ENCODE measurements at regions not wholly inside any gene's neighbourhood (a gene's known extent, or its start where the extent isn't known, plus 50 kb on each side); places are given as distances from the start of the nearest gene placed in this dataset.

DNA sequence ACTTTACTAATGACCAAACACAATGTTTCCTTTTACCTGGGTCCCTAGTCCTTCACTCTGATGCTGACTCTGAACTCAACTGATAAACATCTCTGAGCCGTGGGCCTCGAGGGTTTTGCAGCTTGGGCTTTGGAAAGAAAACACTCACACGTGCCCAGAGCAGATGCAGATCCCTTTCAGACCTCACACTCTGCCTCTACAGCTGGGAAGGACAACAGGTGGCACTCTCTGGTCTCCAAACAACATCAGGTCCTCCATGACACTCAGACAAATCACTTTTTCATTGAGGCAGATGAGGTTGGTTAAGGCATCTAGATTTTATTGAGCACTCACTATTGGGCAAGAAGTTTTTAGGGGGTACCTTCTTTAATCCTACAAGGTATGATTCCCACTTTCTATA lies 64.7 kb upstream of the NTRK3 start:
- DNase-seq (ENCODE audit: low read depth in 3 of 3, low spot score in 1 of 3), result no peak

DNA sequence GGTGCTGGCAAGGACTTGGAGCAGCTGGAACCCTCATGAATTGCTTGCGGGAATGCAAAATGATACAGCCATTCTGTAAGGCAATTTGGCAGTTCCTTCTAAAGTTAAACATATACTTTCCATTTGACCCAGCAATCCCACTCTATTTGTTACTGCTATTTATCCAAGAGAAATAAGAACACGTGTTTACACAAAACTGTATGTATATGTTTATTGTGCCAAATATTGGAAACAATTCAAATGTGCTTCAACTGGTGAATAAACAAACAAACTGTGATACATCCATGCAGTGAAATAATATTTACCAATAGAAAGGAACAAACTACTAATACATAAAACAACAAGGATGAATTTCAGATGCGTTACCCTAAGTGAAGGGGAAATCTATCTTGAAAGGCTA lies 60.0 kb upstream of the NTRK3 start:
- DNase-seq (ENCODE audit: low read depth in 3 of 3, low spot score in 1 of 3), result no peak

DNA sequence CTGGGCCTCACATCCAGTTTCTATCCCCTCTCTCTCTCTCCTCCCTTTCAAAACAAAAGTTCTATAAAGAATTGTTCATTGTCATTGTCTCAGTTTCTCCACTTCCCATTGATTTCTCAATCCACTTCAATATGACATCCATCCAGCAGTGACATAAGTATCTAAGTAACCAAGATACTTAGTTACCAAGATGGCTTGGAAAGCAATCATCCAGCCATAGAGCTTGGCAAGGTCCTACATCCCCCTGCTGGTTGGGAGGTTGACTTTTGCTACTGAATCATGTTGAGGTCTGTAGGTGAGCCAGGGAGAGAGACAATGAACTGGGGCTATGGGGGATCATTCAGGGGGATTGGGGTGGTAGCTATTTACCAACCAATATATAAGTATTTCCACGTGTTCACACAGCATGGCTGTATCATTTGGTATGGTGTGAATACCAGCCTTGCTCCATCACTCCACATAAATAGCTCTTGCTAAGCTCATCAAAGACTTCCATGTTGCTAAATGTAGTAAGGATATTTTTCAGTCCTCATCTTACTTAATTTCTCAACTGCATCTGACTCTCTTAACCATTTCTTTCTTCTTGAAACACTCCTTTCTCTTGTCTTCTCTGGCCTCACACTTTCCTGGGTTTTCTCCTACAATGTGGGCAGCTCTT lies 58.8 kb upstream of the NTRK3 start:
- no peak for DNase-seq (ENCODE audit: low read depth in 3 of 3, low spot score in 1 of 3)

DNA sequence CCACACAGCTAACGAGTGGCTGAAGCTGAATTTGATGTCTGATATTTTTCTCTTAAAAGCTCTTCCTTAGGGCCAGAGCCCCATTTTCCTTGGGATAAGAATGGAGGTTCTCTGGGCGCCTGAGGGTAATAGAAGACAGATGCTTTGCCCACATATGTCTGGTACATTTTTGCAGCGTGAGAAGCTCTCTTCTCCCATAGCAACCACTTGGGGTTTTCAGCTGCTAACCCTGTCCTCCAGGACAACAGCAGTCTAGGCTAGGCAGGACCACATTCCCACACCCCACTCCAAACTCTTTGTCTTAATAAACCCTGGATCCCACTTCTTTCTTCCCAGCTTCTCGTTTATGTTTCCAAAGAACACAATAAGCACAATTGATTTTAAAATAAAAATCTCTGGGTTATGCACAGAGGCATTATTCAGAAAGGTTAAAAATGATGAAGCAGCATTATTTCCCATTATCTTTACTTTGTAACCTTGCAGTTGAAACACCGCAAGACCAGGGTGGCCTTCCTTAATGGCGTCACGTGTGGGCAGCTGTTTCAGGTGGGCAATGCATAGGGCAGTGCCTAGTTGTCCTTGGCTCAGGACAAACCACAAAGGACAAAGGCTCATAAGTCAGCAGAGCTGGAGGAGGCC lies 56.5 kb upstream of the NTRK3 start:
- no peak for DNase-seq (ENCODE audit: low read depth in 3 of 3, low spot score in 1 of 3)

DNA sequence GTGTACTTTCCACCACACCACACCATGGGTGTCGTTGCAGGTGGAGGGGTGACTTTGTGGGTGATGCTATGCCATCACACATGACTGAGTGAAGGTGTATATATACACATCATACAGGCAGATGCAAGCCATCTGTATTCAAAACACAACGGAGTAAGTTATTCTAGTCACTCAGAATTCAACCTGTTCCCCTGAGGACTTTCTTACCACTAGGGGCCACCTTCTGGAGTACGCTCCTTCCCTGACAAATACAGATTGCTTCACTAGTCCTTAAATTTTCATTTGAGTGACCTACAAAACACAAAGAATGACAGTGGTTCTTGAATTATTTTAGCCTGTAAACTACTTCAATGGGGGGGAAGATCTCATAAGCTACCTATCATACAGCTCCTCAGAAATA lies 52.8 kb upstream of the NTRK3 start:
- no peak for DNase-seq (ENCODE audit: low read depth in 3 of 3, low spot score in 1 of 3)

DNA sequence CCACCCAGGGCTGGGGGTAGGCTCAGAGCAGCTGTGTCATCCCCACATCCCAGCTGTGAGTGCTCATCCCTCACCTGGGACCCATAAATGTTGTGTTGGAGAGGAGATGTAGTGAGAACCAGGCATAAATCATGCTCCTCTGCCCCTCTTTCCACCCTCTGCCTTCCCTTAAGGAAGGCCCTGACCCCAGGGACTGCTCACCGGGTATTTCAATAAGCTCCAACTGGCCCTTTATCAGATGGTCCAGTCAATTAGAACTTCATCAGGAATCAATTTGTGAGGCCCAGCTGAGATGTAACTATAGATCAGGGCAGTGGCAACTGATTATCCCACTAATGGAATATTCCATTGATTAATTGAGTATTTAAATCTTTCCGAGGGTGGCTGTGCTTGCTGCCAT lies 50.8 kb upstream of the NTRK3 start:
- DNase-seq (ENCODE audit: low read depth in 3 of 3, low spot score in 1 of 3), result no peak
